Trophoblast cell (in vitro differentiated cells and primary cell): ENCODE measurements at regions not wholly inside any gene's neighbourhood (a gene's known extent, or its start where the extent isn't known, plus 50 kb on each side); places are given as distances from the start of the nearest gene placed in this dataset.

ENCODE experiments used
- DNase-seq, 2 donors: peaks; one replicate each; pipeline ENCODE4 v3.0.0-alpha.2; 2016
- H2AFZ ChIP-seq: 2 replicates; pipeline ENCODE4 v1.6.1; 2013; ENCODE audit warnings: low read length, moderate library complexity, mild to moderate bottlenecking; ENCODE audit not compliant: insufficient read depth, poor library complexity
- H2AK5ac ChIP-seq: 2 replicates; pipeline ENCODE4 v1.6.1; 2013; ENCODE audit warnings: mild to moderate bottlenecking, low read length
- H2BK120ac ChIP-seq: 2 replicates; pipeline ENCODE4 v1.6.1; 2013; ENCODE audit warnings: low read length, mild to moderate bottlenecking, moderate library complexity; ENCODE audit not compliant: insufficient read depth, poor library complexity
- H2BK12ac ChIP-seq: 2 replicates; pipeline ENCODE4 v1.6.1; 2013; ENCODE audit warnings: mild to moderate bottlenecking, low read length, moderate library complexity
- H2BK5ac ChIP-seq: 2 replicates; pipeline ENCODE4 v1.6.1; 2013; ENCODE audit warnings: low read length, low read depth, moderate library complexity, mild to moderate bottlenecking; ENCODE audit not compliant: poor library complexity
- H3K14ac ChIP-seq: 2 replicates; pipeline ENCODE4 v1.6.1; 2013; ENCODE audit warnings: mild to moderate bottlenecking, low read length
- H3K18ac ChIP-seq: 2 replicates; pipeline ENCODE4 v1.6.1; 2013; ENCODE audit warnings: mild to moderate bottlenecking, low read length
- H3K23ac ChIP-seq: 2 replicates; pipeline ENCODE4 v1.6.1; 2013; ENCODE audit warnings: low read length
- H3K27ac ChIP-seq: 2 replicates; pipeline ENCODE4 v1.5.1; 2013; ENCODE audit warnings: low read depth, mild to moderate bottlenecking, inconsistent platforms, low read length, moderate library complexity
- H3K27me3 ChIP-seq: 2 replicates; pipeline ENCODE4 v1.6.1; 2013; ENCODE audit warnings: inconsistent platforms, mild to moderate bottlenecking, low read length, moderate library complexity; ENCODE audit not compliant: insufficient read depth
- H3K36me3 ChIP-seq, 2 experiments: 1 replicate in 1 of 2; 2 replicates in 1 of 2; pipeline ENCODE4 v1.6.1; 2013; ENCODE audit warnings: low read length in 2 of 2, mild to moderate bottlenecking in 2 of 2, moderate library complexity in 1 of 2; ENCODE audit not compliant: insufficient read depth in 2 of 2, control insufficient read depth in 1 of 2
- H3K4ac ChIP-seq: 2 replicates; pipeline ENCODE4 v1.6.1; 2013; ENCODE audit warnings: low read depth, mild to moderate bottlenecking, low read length, moderate library complexity
- H3K4me1 ChIP-seq, 2 experiments: 1 replicate in 1 of 2; 2 replicates in 1 of 2; pipeline ENCODE4 v1.6.1; 2013; ENCODE audit warnings: low read length in 2 of 2, mild to moderate bottlenecking in 2 of 2, moderate library complexity in 1 of 2; ENCODE audit not compliant: insufficient read depth in 2 of 2, control insufficient read depth in 1 of 2
- H3K4me2 ChIP-seq: 2 replicates; pipeline ENCODE4 v1.6.1; 2013; ENCODE audit warnings: inconsistent platforms, mild to moderate bottlenecking, low read length, moderate library complexity
- H3K4me3 ChIP-seq: 2 replicates; pipeline ENCODE4 v1.5.1; 2013; ENCODE audit warnings: mild to moderate bottlenecking, low read depth, low read length, inconsistent platforms
- H3K79me1 ChIP-seq: one replicate; pipeline ENCODE4 v1.6.1; 2013; ENCODE audit warnings: low read length
- H3K79me2 ChIP-seq: 2 replicates; pipeline ENCODE4 v1.6.1; 2013; ENCODE audit warnings: low read length, mild to moderate bottlenecking; ENCODE audit not compliant: control insufficient read depth, insufficient read depth, poor library complexity
- H3K9ac ChIP-seq: 2 replicates; pipeline ENCODE4 v1.6.1; 2013; ENCODE audit warnings: mild to moderate bottlenecking, low read length
- H3K9me3 ChIP-seq: 2 replicates; pipeline ENCODE4 v1.6.1; 2013; ENCODE audit warnings: low read depth, mild to moderate bottlenecking, control low read depth, inconsistent platforms, low read length; ENCODE audit not compliant: insufficient read depth
- H4K12ac ChIP-seq: 2 replicates; pipeline ENCODE4 v1.6.1; 2013; ENCODE audit warnings: low read depth, mild to moderate bottlenecking, low read length, moderate library complexity
- H4K8ac ChIP-seq: 2 replicates; pipeline ENCODE4 v1.6.1; 2013; ENCODE audit warnings: low read depth, mild to moderate bottlenecking, low read length, moderate library complexity
- H4K91ac ChIP-seq: one replicate; pipeline ENCODE4 v1.6.1; 2013; ENCODE audit warnings: low read depth, mild to moderate bottlenecking, low read length, moderate library complexity
- WGBS: extraction: QIAGEN DNeasy Blood & Tissue Kit; methylation state at CpG from one replicate; pipeline ENCODE4 v1.1.7; 2013; ENCODE audit warnings: missing lambda C conversion rate; ENCODE audit not compliant: insufficient read length, insufficient coverage; ENCODE audit errors: extremely low coverage; 5-methylcytosine and 5-hydroxymethylcytosine counted together

DNA sequence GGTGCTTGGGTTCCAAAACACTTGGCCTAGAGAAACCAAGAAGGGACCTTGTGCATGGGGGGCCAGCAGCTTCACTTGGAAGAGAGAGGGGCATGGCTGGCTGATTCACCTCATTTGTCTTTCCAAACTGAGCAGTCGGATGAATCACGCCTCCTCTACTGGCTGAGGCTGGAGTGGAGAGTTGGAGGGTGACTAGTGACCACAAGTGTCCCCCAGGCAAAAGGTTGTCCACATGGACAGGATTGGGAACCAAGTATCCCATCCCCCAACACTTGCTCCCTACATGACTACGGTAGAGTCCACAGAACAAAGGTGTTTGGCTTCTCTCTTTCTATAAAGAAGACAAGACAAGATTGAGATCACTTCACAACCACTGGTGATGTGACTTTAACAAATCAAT lies 875.6 kb downstream of the QKI start:
- no peak for DNase-seq
- Histone ChIP-seq H4K12ac (no peak overlapping the region), H3K4me1 (no peaks in the 10 kb centered on the region)

DNA sequence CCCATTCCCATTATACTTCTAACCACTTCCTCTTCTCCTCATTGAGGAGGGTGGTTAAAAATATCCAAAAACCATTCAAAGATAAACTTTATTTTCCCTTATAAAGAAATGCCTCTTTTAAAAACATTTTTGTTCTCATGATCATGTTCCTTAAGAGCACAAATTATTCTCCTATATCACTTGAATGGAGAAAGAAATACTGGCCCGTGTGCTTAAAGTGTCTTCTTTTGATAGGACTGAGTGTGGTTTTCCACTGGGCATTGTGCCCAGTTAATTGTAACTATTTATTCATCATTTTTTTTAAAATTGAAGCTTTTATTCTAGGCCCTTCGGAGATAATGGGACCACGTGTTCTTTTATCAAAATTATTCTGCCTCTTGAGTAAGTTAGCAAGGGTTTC lies 871.5 kb downstream of the QKI start:
- no peak overlapping the region for H4K91ac ChIP-seq
- peaks cover 3% of the 10 kb centered on the region for H3K9me3 ChIP-seq
- H3K27me3 ChIP-seq = no peaks in the 10 kb centered on the region
- no peak overlapping the region for H3K4me2 ChIP-seq
- H3K23ac ChIP-seq = no peak overlapping the region
- no peak overlapping the region for H3K4ac ChIP-seq
- H3K27ac ChIP-seq = no peak overlapping the region
- no peaks in the 10 kb centered on the region for H3K4me1 ChIP-seq
- no peaks in the 10 kb centered on the region for H3K36me3 ChIP-seq
- no peak overlapping the region for H2AK5ac ChIP-seq
- no peak for DNase-seq
- WGBS = no CpG with 5 or more reads among the region's 3 CpGs
- H4K12ac ChIP-seq = no peak overlapping the region
- H2BK5ac ChIP-seq = no peak overlapping the region
- H3K79me1 ChIP-seq = no peaks in the 10 kb centered on the region
- no peak overlapping the region for H2BK120ac ChIP-seq
- no peak overlapping the region for H3K9ac ChIP-seq
- no peak overlapping the region for H3K4me3 ChIP-seq
- H4K8ac ChIP-seq = no peak overlapping the region
- no peak overlapping the region for H2BK12ac ChIP-seq
- H3K79me2 ChIP-seq = no peaks in the 10 kb centered on the region
- H3K14ac ChIP-seq = no peak overlapping the region
- H3K18ac ChIP-seq = no peak overlapping the region
- H2AFZ ChIP-seq = no peak overlapping the region

More for the DNA sequence above, 875.6 kb downstream of the QKI start:
- WGBS = no CpG with 5 or more reads among the region's 3 CpGs
- Histone ChIP-seq H3K79me2 (no peaks in the 10 kb centered on the region), H4K91ac (no peak overlapping the region), H2AFZ (no peak overlapping the region), H3K27me3 (no peaks in the 10 kb centered on the region), H3K4me3 (no peak overlapping the region), H3K23ac (no peak overlapping the region), H2AK5ac (no peak overlapping the region), H3K27ac (no peak overlapping the region), H3K36me3 (no peaks in the 10 kb centered on the region), H3K4me2 (no peak overlapping the region), H2BK12ac (no peak overlapping the region), H3K9me3 (peaks cover 3% of the 10 kb centered on the region), H3K9ac (no peak overlapping the region), H3K14ac (no peak overlapping the region), H3K79me1 (no peaks in the 10 kb centered on the region), H2BK120ac (no peak overlapping the region), H3K4ac (no peak overlapping the region), H3K18ac (no peak overlapping the region), H4K8ac (no peak overlapping the region), H2BK5ac (no peak overlapping the region)

DNA sequence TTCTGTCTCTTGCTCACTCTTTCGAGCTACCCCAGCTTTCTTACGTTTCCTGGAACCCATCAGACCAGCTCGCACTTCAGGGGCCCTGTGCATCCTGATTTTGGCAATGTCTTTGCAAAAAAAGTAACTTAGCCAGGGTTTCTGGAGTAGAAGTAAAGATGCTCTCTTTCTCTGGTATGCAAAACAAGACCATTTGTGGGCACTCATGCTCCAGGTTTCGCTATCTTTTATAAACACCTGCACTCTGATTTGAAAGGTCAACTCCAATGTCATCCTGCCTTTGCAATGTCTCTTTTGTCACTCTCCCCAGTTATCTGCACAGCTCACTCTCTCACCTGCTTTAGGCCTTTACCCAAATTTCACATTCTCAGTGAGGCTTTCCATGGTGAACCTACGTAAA lies 869.1 kb downstream of the QKI start:
- Histone ChIP-seq H4K91ac (no peak overlapping the region), H3K27me3 (no peaks in the 10 kb centered on the region), H3K23ac (no peak overlapping the region), H2BK120ac (no peak overlapping the region), H3K4me1 (no peaks in the 10 kb centered on the region), H2BK5ac (no peak overlapping the region), H2BK12ac (no peak overlapping the region), H3K4me3 (no peak overlapping the region), H3K18ac (no peak overlapping the region), H3K79me1 (no peaks in the 10 kb centered on the region), H3K9me3 (peaks cover 6% of the 10 kb centered on the region), H4K8ac (no peak overlapping the region), H4K12ac (no peak overlapping the region), H3K79me2 (no peaks in the 10 kb centered on the region), H3K4me2 (no peak overlapping the region), H3K36me3 (no peaks in the 10 kb centered on the region), H3K14ac (no peak overlapping the region), H2AFZ (no peak overlapping the region), H3K9ac (no peak overlapping the region), H3K27ac (no peak overlapping the region), H2AK5ac (no peak overlapping the region), H3K4ac (no peak overlapping the region)
- no CpG with 5 or more reads among the region's 5 CpGs for WGBS
- DNase-seq = no peak

DNA sequence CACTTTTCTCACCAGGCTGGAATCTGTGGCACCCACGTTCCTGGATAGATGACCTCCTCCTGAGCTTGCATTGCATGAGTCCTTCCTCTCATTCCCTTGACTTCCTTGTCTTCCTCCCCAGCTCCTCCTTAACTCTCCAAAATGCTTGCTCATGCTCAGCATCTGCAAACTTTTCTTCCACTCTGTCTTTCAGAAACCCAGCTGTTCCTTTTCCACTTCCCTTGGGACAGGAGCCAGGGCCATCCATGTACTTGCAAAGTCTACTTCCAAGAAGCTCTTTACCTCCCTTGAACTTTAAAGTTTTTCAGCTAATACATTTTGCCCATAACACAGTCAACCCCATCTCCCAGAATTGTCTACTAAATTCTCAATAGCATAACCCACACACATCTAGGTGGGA lies 861.7 kb downstream of the QKI start:
- no peak overlapping the region for H2BK5ac ChIP-seq
- no peak overlapping the region for H3K4me2 ChIP-seq
- H2BK120ac ChIP-seq = no peak overlapping the region
- no peaks in the 10 kb centered on the region for H3K79me1 ChIP-seq
- no peak overlapping the region for H2BK12ac ChIP-seq
- no peak overlapping the region for H4K12ac ChIP-seq
- no peak overlapping the region for H3K14ac ChIP-seq
- H3K18ac ChIP-seq = no peak overlapping the region
- H4K91ac ChIP-seq = no peak overlapping the region
- no peak overlapping the region for H3K4me3 ChIP-seq
- H3K23ac ChIP-seq = no peak overlapping the region
- no peak for DNase-seq
- no peak overlapping the region for H4K8ac ChIP-seq
- H3K36me3 ChIP-seq = no peaks in the 10 kb centered on the region
- no peak overlapping the region for H3K4ac ChIP-seq
- no peak overlapping the region for H2AFZ ChIP-seq
- H3K79me2 ChIP-seq = no peaks in the 10 kb centered on the region
- peaks cover 6% of the 10 kb centered on the region for H3K9me3 ChIP-seq
- no peaks in the 10 kb centered on the region for H3K4me1 ChIP-seq
- peak overlapping the region; percentile 26 for H3K9ac ChIP-seq
- no CpG with 5 or more reads among the region's 1 CpG for WGBS
- H3K27me3 ChIP-seq = no peaks in the 10 kb centered on the region
- no peak overlapping the region for H2AK5ac ChIP-seq
- H3K27ac ChIP-seq = no peak overlapping the region
